GM21447 (cell line): ENCODE measurements at regions not wholly inside any gene's neighbourhood (a gene's known extent, or its start where the extent isn't known, plus 50 kb on each side); places are given as distances from the start of the nearest gene placed in this dataset.
"Not testable (repeated sequence)": the region's sequence is repeated elsewhere in the genome, so short reads cannot be mapped to it uniquely, and the experiment has no call there.

Experiments used
- ATAC-seq: cut with Tn5 transposase; IDR thresholded peaks from one replicate; pipeline ENCODE4 v1.9.1; 2021; ENCODE audit not compliant: unreplicated experiment

GRCh38 chrX:122268353-122268752 is 915.7 kb upstream of the GRIA3 start:
- ATAC-seq = no peak

- ATAC-seq = no peak
Measured at GRCh38 chrX:122269243-122269781, 914.8 kb upstream of the GRIA3 start.

DNA sequence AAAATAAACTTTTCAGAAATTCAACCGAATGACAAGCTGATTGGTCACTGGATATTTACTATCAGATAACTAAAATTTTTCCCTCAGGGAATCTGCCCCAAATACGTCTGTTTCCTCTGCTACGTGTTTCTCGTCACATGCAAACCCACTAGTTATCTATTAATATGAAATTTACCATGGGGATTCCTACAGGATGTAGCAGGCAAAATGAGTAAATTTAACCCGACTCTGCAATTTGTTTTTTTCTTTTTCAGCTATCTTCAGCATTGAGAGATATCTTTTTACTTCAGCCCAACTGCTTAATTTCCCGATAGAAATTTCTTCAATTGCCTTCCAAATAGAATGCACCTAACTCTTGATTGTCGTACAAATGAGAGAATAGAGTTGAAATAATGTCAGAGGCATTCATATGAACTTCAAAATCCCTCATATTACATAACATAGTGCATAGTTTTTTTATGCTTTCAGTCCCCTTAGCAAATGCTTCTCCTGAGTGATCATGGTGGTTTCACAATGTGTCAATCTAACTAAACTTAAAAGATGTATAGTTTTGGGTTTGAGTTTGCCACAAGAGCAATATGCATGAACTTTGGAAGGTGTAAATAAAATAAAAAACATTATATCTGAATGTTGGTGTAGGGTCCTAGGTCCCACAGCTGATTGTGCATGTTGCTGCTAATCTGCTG is 913.1 kb upstream of the GRIA3 start:
- no peak for ATAC-seq

DNA sequence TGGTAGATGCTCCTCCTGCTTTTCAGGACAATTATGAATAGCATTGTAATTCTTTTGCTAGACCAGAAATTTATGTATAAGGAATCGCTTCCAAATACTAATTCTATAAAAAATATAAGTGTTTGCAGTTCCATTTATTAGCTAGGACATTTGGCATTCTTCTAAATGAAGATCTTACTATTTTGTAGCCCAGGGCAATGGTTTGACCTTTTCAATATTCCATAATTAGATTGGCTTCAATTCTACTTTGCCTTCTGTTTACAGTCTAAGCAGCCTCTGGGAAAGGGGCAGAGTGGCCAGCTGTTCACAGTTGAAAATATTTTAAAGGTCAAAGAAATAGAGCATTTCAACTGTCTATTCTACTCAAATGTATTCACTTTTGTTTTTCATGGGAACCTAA is 912.1 kb upstream of the GRIA3 start:
- no peak for ATAC-seq

DNA sequence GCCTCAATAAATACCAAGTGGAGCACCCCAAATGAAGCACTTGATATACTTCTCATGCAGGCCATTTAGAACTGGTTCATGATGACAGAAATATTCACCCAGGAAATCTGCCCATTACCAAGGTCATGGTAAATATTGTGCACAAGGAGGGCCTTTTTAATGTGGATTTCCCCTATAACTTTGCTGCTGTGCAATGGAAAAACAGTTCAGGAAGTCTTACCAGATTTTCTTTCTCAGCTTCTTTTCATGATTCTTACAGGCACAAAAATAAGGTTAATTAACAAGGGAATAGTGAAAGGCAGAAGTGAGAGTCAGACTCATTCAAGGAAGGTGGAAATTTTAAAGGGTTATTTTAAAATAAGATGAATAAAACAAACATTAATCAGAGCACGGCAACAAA is 904.3 kb upstream of the GRIA3 start:
- ATAC-seq = no peak

DNA sequence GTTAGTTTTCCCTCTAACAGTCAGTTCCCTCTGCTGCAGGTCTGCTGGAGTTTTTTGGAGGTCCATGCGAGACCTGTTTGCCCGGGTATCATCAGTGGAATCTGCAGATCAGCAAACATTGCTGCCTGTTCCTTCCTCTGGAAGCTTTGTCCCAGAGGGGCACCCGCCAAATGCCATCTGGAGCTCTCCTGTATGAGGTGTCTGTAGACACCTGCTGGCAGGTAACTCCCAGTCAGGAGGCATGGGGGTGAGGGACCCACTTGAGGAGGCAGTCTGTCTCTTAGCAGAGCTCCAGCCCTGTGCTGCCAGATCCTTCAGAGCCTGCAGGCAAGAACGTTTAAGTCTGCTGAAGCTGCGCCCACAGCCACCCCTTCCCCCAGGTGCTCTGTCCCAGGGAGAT is 884.3 kb upstream of the GRIA3 start:
- not testable (repeated sequence) for ATAC-seq

DNA sequence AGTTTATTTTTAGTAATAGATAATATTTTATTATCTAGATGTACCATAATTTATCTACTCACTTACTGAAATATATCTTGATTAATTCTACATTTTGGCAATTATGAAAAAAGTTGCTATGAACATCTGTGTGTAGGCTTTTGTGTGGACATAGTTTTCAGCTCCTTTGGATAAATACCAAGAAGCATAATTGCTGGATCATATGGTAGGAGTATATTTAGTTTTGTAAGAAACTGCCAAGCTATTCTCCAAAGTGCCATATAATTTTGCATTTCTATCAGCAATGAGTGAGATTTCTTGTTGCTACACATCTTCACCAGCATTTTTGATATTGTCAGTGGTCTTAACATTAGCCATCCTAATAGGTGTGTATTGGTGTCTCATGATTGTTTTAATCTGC is 882.6 kb upstream of the GRIA3 start:
- no peak for ATAC-seq

GRCh38 chrX:122303761-122304160 is 880.3 kb upstream of the GRIA3 start:
- ATAC-seq = no peak

DNA sequence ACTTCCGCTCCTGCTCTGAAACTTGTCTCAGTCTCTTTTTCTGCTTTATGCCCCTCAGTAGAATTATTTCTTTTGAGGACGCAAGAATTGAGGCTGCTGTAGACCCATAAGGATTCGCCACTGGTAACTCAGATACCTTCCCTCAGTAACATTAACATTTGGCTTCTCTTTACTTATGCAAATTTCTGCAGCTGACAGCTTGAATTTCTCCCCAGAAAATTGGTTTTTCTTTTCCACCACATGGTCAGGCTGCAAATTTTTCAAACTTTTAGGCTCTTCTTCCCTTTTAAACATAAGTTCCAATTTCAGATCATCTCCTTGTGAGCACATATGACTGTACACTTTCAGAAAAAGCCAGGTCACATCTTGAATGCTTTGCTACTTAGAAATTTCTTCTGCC is 839.3 kb upstream of the GRIA3 start:
- ATAC-seq = no peak

GRCh38 chrX:122363112-122363795 is 820.8 kb upstream of the GRIA3 start:
- ATAC-seq = no peak

DNA sequence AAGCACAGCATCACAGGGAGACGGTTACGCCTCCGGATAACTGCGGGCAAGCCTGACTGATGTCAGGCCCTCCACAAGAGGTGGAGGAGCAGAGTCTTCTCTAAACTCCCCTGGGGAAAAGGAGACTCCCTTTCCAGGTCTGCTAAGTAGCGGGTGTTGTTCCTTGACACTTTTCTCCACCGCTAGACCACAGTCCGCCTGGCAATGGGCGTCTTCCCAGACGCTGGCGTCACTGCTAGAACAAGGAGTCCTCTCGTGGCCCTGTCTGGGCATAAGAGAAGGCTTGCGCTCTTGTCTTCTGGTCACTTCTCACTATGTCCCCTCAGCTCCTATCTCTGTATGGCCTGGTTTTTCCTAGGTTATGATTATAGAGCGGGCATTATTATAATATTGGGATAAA is 808.5 kb upstream of the GRIA3 start:
- not testable (repeated sequence) for ATAC-seq

GRCh38 chrX:122389005-122389404 is 795.1 kb upstream of the GRIA3 start:
- ATAC-seq = no peak

DNA sequence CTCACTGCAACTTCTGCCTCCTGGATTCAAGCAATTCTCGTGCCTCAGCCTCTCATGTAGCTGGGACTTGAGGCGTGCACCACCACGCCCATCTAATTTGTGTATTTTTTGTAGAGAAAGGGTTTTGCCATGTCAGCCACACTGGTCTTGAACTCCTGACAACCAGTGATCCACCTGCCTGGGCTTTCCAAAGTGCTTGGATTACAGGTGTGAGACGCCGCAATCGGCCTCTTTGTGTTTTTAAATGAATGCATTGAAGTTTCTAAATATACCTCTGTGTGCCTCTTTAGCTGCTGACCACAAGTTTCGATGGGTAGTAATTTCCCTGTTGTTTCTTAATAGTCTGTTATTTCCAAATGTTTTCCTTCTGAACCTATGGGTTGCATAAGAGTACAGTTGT is 765.3 kb upstream of the GRIA3 start:
- no peak for ATAC-seq

- ATAC-seq = no peak
Measured at GRCh38 chrX:122421434-122422121, 762.5 kb upstream of the GRIA3 start.

DNA sequence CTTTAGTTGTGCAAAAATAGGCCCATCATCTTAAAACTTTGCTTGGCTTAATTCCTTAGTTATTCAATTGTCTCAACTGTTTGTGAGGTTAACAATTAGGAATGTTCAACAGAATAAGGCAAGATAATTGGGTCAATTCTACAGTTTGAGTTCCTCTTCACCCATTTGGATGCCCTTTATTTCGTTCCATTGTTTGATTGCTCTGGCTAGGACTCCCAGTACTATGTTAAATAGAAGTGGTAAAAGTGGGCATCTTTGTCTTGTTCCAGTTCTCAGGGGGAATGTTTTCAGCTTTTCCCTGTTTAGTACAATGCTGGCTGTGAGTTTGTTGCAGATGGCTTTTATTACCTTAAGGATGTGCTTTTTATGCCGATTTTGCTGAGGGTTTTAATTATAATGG is 761.5 kb upstream of the GRIA3 start:
- no peak for ATAC-seq

DNA sequence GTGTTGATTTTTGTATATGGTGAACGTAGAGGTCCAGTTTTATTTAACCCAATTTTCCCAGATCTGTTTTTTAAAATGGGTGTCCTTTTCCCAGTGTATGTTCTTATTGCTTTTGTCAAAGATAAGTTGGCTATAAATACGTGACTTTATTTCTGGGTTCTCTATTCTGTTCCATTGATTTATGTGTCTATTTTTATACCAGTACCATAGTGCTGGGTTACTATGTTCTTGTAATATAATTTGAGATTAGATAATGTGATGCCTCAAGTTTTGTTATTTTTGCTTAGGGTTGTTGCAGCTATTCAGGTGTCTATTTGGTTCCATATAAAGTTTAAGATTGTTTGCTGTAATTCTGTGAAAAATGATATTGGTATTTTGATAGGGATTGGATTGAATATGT is 749.1 kb upstream of the GRIA3 start:
- no peak for ATAC-seq

DNA sequence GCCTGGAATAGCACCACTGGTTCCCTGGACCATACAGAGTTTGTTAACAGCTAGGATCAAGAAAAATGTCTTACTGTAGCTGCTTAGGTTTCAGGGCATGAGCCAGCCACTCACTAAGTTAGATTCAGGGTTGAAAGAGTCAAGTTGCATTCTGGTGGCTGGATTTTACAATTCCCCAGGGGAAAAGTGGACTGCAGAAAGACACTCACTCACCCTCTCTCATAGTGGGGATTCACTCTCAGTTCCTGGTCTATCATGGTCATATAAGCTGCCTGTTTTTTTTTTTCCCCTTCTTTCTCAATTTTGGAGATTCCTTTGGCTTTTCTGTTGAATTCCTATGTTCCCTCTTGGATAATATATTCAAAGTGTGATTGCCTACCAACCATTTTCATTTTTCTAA is 744.2 kb upstream of the GRIA3 start:
- ATAC-seq = no peak

DNA sequence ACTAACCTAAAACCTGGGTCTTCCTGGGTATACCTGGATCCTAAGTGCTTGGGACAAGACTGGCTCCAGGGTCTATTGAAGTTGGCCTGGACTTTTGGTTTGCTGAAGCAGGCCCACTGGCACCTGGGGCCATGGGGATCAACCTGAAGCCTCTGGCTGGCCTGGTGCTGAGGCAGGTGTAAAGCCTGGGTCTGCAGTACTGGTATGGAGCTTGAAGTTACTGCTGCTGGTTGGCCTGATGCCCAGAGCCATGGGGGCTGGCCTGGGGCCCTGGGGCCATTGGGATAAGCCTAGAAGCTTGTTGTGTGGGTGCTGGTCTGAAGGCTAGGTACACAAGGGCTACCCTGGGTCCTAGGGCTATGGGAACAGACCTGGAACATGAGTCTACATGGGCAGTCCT is 743.2 kb upstream of the GRIA3 start:
- no peak for ATAC-seq

DNA sequence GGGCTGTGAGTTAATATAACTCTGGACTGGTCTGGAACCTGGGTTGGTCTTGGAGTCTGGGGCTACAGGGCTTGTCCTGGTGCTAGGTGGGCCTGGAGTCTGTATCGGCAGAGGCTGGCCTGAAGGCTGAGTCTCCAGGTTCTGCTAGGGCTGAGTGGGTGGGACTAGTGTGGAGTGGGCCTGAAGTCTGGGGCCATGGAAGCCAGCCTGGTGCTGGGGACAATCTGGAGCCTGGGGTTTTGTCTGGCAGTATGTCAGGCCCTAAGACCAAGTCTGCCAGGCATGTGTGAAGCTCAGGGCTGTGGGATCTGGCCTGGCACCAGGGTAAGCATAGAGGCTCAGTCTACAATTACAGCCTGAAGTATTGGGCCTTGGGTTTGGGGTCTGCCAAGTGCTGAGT is 742.6 kb upstream of the GRIA3 start:
- no peak for ATAC-seq

- no peak for ATAC-seq
Measured at GRCh38 chrX:122445466-122445865, 738.6 kb upstream of the GRIA3 start.

DNA sequence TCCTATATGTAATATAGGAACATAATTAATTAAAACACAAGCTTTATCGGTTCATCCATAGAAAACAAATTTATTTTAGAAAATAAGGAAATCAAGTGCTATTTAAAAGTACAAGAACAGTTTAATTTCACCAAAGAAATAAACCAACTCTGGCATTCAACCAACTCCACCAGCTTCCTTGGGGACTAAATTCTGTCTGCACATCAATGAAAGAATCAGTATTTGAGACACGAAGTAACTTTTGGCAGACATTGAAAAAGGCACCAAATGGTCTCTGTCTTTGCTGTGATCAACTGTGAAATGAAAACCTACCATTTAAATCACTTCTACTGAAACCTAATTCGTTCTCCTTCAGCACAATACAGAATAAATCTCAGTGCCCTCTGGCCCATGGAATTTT is 719.7 kb upstream of the GRIA3 start:
- ATAC-seq = no peak

- ATAC-seq = no peak
Measured at GRCh38 chrX:122475306-122475705, 708.8 kb upstream of the GRIA3 start.
